Endothelial cell of hepatic sinusoid (primary cell): ENCODE measurements at regions not wholly inside any gene's neighbourhood (a gene's known extent, or its start where the extent isn't known, plus 50 kb on each side); places are given as distances from the start of the nearest gene placed in this dataset.
"Not testable (repeated sequence)": the region's sequence is repeated elsewhere in the genome, so short reads cannot be mapped to it uniquely, and the experiment has no call there.

ENCODE experiments used
- in situ Hi-C: cut with HindIII; loops from 2 replicates; pipeline ENCODE4 v1.10.0; 2017; ENCODE audit warnings: low sequenced_read_pairs

DNA sequence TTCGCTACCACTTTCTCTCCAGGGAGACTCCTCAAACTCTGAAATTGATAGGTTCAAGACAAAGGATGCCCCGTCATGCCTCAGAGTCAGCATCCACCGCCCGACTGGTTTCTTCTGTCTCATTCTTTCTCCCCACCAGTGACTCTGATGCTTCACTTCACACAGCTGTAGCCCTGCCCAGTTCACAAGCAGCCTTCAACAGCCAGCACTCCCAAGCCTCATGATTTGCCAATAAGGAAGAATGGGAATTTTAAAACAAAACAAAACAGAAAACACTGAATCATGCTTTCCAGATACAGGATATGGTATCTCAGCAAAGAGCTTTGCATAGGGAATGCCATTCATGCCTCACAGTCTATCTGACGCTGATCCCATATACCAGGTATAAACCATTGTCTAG, 371.2 kb upstream of the RORB start:
- in situ Hi-C loops: no loop called here

DNA sequence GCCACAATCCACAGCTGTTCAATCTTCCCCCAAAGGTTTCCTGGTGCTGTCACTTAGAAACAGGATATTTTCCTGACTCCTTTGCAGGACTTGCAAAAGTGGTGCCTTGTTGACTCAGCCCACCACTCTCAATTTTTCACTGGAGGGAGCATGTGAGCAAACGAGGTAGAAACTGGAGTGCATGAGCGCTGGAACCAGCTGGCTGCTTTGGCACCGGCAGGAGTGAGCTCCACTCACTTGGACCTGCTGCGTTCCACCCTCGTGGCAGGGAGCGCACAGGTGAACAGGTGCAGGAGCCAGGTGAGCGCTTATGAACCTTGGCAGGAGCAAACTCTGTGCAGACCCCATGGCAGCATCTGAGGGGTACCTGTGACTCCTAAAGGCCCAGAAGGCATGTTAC, 364.1 kb upstream of the RORB start:
- in situ Hi-C loops: no loop called here

DNA sequence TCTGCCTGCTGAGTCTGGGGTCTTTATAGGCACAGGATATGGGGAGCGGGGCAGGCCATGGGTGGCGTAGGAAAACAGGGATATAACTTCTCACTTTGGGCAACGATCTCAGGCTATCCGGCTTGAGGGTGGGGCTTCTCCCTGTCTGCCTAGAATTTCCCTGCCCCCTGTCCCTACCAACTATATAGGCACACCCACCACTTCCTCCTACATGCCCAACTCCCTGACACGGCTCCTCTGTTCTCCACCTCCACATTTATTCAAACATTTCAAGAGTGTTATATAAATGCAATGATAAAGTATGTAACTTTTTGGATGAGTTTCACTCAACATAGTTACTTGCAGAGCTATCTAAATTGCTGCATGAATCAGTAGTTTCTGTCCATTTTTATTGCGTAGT, 363.2 kb upstream of the RORB start:
- in situ Hi-C loops: no loop called here

DNA sequence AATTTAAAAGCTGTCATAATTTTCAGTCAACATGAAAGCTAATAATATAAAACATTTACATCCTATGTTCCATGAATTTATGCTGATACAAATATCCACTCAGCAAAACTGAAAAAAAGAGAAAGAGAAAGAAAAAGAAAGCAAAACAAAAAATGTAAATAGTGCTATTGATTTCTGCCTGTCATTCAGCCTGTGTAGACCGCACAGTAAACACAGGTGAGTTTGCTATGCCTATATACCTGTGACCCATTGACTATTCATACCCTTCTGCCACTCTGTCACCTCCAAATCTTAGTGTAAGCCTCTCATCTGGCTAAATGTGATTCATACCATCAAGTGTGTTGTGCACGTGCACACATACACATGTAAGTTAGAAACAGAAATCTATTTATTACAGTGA, 359.0 kb upstream of the RORB start:
- in situ Hi-C loops: no loop called here

DNA sequence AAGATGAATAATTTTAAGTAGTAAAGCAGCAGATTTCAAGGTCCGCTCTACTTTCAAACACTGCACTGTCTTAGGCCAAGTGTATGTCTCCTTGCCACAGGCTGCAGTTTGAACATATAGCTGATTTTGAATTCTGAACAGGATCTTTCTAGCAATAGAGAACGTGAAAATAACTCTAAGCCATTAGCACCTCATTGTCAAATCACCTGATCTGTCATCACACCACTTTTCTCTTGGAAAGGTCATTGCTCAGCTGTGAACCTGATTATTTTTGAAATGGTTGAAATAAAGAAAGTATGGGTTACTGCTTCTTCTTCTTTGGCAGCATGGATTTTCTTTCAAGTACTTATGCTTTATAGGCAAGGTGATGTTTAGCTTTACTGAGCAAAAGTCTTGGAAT, 357.0 kb upstream of the RORB start:
- in situ Hi-C loops: no loop called here

DNA sequence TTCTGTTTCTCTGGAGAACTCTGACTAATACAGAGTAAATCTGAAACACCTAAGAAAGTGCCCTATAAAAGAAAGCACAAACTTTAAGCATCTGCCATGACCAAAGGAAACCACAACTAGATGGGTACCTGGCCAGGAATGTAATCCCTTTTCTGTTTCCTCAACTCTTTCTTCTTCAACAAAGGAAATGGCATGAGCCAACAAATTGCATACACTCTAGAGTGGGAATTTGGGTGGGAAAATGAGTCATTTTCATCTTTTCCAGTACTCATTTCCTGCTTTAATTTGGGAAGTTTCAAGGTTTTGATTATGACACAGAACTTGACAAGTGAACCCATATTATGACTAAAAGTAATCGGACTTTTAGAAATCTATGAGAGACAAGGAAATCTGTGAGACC, 349.2 kb upstream of the RORB start:
- in situ Hi-C loops: no loop called here

DNA sequence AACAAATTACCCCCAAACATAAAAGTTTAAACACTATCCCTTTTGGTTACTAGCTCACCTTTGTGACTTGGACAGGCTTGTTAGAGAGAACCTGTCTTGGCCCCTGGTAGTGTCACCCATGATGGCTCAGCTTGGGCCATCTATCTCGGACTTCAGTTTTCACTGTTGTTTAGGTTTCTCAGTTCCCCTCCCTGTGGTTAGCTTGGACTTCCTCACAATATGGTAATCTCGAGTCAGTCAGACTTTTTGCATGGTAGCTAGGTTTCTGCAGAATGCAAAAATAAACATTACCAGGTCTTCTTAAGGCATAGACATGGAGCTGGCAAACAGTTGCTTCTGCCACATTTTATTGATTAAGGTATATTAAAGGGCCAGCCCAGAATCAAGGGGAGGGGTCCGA, 324.3 kb upstream of the RORB start:
- in situ Hi-C loops: no loop called here

DNA sequence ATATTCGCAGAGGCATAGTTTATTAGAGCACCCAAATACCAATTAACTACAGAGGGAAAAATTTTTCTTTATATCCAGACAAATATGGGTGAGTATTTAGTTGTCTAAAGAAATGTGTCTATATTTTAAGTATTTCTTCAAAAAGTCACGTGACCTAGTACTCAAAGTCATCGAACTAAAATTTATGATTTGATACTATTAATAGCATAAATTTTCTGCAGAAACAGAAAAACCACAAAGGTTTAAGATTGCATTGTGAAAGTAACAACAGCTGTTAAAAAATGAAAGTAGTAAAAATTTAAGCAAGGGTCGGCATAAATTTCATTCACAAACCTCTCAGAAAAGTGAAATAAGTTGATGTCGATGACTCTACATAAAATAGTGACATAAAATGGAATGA, 323.9 kb upstream of the RORB start:
- in situ Hi-C loops: no loop called here

DNA sequence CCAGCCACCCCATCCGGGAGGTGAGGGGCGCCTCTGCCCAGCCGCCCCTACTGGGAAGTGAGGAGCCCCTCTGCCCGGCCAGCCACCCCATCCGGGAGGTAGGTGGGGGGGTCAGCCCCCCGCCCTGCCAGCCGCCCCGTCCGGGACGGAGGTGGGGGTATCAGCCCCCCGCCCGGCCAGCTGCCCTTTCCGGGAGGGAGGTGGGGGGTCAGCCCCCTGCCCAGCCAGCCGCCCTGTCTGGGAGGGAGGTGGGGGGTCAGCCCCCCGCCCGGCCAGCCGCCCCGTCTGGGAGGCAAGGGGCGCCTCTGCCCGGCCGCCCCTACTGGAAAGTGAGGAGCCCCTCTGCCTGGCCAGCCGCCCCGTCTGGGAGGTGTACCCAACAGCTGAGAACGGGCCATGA, 299.4 kb upstream of the RORB start:
- in situ Hi-C loops: not testable (repeated sequence)

DNA sequence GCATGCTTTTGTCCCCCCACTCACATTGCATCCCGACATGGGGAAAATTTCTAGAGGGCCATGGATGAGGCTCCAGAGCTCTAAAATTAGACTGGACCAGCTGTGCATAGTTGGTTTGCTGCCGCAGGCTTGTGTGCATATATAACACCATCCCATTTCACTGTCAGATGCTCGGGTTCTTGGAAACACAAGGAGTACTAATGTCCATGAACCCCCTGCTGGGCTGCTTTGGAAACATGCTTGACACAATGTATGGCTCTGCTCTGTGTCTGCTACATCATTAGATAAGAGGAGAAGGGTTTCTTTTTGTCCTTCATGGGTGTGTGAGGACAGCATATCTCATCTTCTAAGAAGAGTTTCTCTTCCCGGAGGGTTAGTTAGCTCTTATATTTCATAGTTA, 292.1 kb upstream of the RORB start:
- in situ Hi-C loops: no loop called here

DNA sequence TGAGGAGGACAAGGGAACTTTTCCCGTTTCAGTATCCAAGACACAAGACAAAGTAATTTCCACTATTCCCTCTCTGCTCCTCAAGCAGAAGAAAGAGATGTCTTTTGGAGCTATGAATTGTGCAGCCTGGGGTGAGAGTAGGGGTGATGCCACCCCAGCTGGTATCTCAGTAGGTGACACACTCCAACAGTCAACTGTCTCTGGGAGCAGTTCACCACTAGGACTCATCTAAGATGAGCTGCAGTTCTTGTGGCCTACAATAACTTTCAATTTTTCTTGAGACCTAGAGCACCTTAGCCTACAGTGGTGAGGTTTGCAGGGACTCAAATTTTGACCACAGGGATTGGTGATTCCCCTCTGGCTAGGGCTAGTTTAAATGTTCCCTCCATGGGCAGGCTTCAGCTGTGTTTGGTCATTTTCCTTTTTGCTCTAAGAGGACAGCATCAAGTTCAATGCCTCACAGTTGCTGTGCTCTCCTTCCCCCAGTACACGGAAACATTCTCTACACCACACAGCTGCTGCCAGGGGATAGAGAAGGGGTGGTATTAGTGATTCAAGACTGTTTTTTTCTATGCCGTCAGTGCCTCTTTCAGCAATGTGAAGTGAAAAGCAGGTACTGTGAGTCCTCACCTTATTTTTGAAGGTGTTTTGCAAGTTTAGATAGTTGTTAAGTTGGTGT, 278.6 kb upstream of the RORB start:
- in situ Hi-C loops: no loop called here

DNA sequence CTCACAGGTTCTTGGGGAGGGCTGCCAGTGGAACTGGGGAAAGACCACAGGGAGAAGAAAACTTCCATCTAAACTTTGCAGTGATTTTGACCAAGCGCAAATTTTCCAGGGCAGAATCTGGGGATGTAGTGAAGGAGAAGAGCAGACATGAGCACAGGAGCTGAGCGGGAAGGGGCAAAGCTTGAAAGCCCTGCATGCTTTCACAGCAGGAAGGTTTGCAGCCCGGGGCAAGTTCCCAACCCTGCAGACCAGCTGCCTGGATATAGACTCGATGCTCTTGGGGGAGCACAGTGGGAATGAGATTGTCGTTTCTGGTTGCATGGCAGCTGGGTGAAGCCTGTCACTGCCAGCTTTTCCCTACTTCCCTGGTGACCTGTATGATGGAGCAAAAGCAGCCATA, 276.8 kb upstream of the RORB start:
- in situ Hi-C loops: no loop called here

DNA sequence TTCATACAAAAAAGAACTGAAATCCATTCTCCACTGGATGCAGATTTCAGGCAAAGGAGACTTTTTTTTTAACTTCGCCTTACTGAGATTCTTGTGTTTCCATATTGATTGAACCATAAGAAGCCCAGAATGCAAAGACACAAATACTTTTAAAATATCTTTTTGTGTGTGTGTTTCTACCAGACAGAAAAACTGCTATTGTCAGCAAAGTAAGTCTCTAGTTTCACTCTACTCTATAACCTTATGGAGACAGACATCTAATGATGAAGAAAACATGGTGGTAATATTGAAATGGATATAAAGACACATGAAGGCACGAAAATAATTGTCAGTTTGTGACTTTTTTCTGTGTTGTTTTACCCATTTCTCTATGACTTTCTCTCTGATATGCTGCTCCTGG, 260.3 kb upstream of the RORB start:
- in situ Hi-C loops: no loop called here

DNA sequence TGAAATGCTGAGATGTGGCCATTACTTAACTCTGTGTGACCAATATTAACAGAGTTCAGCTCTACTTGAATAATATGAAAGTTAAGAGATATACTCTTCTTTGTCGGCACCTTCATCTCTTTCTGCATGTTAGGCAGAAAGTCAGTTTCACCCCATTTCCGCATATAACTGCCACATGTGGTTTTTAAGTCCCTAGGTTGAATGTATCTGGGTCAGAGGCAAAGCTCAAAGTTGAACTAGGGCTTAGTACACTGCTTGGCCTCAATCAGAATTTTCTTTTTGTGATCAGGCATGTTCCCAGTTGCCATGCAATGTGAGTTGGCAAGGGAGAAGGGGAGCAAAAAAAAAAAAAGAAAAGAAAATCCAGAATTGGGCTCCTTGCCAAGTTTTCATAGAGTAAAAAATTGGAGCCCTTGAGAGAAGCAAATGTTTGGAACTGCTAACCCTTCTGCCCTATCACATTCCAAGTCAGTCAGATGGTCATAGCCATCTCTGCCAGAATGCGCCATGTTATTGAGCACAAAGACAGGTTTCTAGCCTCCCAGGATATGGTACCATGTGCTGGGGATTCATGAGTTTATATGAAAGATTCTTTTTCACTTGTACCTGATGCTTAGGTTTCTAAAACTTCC, 251.2 kb upstream of the RORB start:
- in situ Hi-C loops: no loop called here

DNA sequence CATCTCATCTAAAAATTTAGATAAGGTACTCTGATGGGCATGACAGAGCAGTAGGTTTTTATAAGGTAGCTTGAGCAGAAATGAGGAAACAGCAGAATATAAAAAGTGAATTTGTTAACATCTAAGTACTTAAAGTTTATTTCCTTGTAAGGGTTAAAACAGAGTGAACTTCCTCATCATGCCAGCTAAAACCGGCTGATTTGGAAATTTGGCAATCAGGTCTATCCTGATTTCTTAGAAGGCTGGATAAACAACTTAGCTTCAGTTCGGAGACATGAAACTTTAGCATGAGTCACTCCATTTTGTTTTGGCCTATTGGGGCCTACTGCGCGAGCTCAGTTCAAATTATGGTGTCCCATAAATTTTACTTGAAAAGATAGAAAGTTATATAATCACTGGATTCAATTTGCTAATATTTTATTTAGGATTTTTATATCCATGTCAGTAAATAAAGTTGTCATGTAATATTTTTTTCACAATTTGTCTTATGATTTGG, 241.6 kb upstream of the RORB start:
- in situ Hi-C loops: no loop called here

DNA sequence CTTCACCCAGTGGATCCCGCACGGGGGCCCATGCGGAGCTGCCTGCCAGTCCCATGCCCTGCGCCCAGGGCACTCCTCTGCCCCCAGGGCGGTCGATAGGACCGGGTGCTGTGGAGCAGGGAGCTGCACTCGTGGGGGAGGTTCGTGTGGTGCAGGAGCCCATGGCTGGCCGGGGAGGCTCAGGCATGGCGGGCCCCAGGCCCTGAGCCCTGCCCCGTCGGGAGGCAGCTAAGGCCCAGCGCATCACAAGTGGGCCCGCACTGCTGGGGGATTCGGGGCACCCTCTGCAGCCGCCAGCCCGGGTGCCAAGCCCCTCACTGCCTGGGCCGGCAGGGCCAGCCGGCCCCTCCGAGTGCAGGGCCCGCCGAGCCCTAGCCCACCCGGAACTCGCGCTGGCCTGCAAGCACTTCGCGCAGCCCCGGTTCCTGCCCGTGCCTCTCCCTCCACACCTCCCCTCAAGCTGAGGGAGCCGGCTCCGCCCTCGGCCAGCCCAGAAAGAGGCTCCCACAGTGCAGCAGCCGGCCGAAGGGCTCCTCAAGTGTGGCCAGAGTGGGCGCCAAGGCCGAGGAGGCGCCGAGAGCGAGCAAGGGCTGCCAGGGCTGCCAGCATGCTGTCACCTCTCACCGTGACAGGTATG, 221.1 kb upstream of the RORB start:
- in situ Hi-C loops: no loop called here

DNA sequence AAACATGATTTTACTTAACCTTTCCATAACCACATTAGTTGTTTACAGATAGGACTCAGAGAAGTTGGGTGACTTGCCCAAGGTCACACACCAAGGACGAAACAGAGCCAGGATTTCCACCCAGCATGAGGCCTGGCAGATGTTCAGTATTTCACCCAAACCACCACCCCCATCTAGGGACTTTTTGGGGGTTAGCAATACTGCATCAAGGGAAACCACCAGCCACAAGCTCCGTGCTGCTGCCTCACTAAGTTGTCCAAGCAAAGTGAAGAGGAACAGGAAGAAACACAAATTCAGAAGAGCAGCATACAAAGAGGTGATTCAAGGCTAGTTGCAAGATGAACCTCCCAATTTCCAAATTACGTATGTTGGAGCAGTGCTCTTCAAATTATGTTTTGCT, 219.6 kb upstream of the RORB start:
- in situ Hi-C loops: no loop called here

DNA sequence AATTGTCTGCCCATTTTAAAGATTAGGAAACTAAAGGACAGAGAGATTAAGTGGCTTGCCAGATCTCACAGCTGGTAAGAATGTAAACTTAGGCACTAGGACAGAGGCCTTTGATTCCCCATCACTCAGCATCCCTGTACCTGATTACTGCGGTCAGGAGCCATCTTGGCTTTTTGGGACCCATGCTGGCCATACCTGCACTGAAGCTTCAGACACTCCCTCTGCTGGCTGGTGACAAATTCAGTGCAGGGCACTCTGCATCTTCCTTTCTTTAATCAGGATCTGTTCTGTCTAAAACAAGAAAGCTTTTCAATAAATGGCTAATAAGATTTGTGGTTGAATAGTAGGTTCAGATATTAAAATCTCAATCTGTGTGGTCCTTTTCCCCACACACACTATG, 215.5 kb upstream of the RORB start:
- in situ Hi-C loops: no loop called here

DNA sequence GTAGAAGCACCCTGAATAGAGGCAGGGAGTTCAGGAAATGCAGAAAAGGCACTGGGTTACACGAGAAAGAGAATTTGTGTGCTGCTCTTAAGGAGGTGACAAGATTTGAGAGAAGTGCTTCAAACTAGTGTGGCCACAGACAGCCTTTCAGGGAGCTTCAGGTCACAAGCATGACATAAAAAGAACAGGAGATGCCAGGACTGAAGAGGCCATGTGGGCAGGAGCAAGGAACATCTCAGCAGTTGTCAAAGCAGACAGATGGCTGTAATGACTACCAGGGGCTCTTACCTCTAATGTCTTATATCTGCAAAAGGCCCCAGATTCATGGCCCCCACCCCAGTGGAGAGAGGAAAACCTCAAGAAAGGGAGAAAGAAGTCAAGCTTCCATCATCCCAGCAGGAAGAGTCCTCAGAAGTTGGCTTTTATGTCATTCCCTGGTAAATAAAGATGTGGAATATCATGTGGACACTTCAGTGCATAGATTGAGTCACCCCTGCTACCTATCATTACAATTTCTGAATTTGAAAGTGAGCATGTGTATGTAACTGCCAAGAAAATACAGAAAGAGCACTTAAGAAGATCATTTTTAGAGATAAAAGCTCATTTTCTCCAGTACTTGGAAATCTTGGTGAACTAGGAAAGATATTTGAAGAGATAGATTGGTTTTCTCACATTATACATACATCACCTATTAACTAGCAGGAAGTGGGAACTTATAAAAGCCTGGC, 214.4 kb upstream of the RORB start:
- in situ Hi-C loops: no loop called here

DNA sequence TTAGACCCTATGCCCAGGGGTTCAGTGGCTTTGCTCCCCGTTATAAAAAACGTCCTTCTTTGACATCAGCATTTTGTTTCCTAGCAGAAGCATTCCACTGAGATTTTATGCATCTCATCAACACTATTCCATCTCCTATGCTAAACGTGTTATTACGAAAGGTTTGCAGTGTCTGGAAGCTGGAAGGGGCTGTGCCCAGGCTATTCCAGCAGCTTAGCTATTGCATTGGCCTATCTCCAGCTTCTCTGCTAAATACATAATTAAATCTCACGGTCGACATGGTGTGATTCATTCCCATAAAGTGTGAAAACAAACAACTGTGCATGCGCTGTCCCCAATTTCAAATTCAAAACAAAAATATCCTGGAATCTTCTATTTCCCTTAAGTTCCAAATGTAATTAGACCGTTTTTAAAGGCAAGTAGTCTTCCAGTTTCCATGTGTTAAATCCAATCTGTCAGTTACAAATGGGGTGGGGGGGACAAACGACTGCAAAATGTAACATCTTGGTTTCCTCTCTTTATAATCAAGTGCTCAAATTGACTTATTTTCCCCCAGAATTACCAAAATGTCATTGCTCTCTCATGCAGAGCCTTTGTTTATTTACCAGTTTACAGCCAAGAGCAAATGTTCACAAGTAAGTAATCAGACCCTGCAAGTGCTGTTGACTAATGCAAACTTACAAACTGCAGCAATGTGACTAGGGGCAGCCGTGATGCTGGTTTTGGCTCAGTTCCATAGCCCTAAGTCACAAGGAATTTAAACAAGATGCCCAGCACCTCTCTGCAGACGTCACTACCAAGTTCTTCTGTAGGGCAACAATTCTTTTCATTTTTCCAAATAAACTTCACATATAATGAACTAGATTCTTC, 212.3 kb upstream of the RORB start:
- in situ Hi-C loops: no loop called here

DNA sequence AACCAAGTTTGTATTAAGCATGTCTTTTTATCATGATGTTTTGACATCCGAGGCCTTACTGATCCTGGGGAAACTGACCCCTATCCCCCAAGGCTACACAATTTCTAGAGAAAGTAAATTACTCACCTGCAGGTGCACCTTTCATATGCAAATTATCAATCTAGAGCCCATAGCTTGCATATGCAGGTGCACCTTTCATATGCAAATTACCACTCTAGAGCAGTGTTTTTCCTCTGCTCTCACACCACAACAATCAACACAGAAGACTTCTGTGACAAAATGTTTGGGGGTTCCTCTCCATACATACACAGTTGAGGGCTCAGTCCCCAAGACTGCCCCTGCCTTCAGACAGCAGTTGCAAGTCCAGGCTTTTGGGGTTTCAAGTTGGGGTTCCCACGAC, 203.7 kb upstream of the RORB start:
- in situ Hi-C loops: no loop called here
